IMR-90 (cell line): ENCODE measurements at regions not wholly inside any gene's neighbourhood (a gene's known extent, or its start where the extent isn't known, plus 50 kb on each side); places are given as distances from the start of the nearest gene placed in this dataset.

ENCODE experiments used
- ATAC-seq: fragments of 200-7000 bp; cut with Tn5 transposase; 2 replicates; pipeline ENCODE4 v1.9.1; 2020; ENCODE audit warnings: low read depth, mild to moderate bottlenecking, moderate library complexity
- BruUV-seq: library from RNA; stranded (reverse); fragments of 400-500 nt; replicated peaks from 2 replicates; lab custom pipeline; 2021; lab: Mats Ljungman, UMichigan
- CTCF ChIA-PET: fragments of 300-600 bp; formaldehyde crosslinking; extraction: SDS; loops from one replicate; lab custom pipeline; 2021; ENCODE audit warnings: antibody characterized with exemption; lab: Yijun Ruan, JAX
- POLR2A ChIA-PET: fragments of 300-600 bp; sonication (Branson Sonifier 250); formaldehyde crosslinking; loops from one replicate; lab custom pipeline; 2022; ENCODE audit warnings: antibody characterized with exemption; ENCODE audit not compliant: unreplicated experiment; lab: Charles Lee
- DNase-seq: peaks from one replicate; pipeline ENCODE4 v3.0.0; 2013
- H2AFZ ChIP-seq: replicated peaks from 2 replicates; pipeline ENCODE3; 2013; ENCODE audit warnings: low read length, mild to moderate bottlenecking; ENCODE audit not compliant: poor library complexity
- H2AK5ac ChIP-seq: 2 replicates; pipeline ENCODE4 v1.6.1; 2013; ENCODE audit warnings: low read depth, low read length, inconsistent platforms
- H2AK9ac ChIP-seq: replicated peaks from 2 replicates; pipeline ENCODE3; 2013; ENCODE audit warnings: mild to moderate bottlenecking, low read depth, low read length, moderate library complexity; ENCODE audit not compliant: poor library complexity
- H2BK120ac ChIP-seq: 2 replicates; pipeline ENCODE4 v1.6.1; 2013; ENCODE audit warnings: low read depth, low read length, inconsistent platforms
- H2BK15ac ChIP-seq: 3 replicates; pipeline ENCODE4 v1.6.1; 2013; ENCODE audit warnings: low read depth, low read length, inconsistent platforms
- H2BK20ac ChIP-seq: 2 replicates; pipeline ENCODE4 v1.6.1; 2013; ENCODE audit warnings: low read depth, mild to moderate bottlenecking, inconsistent platforms, low read length, moderate library complexity
- H2BK5ac ChIP-seq: 2 replicates; pipeline ENCODE4 v1.6.1; 2013; ENCODE audit warnings: mild to moderate bottlenecking, low read depth, low read length, inconsistent platforms; ENCODE audit not compliant: poor library complexity, severe bottlenecking
- H3K14ac ChIP-seq: replicated peaks from 2 replicates; pipeline ENCODE4 v1.6.1; 2013; ENCODE audit warnings: low read depth, low read length, inconsistent platforms
- H3K18ac ChIP-seq: 2 replicates; pipeline ENCODE4 v1.6.1; 2013; ENCODE audit warnings: low read depth, low read length, control low read depth
- H3K23ac ChIP-seq: 2 replicates; pipeline ENCODE4 v1.6.1; 2013; ENCODE audit warnings: low read depth, low read length, inconsistent platforms
- H3K27ac ChIP-seq: 2 replicates; pipeline ENCODE4 v1.5.1; 2013; ENCODE audit warnings: mild to moderate bottlenecking, control low read depth, low read length; ENCODE audit not compliant: insufficient read depth
- H3K27me3 ChIP-seq: 2 replicates; pipeline ENCODE4 v1.6.1; 2013; ENCODE audit warnings: low read length; ENCODE audit not compliant: control insufficient read depth, insufficient read depth
- H3K36me3 ChIP-seq: 2 replicates; pipeline ENCODE4 v1.6.1; 2013; ENCODE audit warnings: low read length, mixed read lengths; ENCODE audit not compliant: control insufficient read depth, insufficient read depth
- H3K4ac ChIP-seq: 2 replicates; pipeline ENCODE4 v1.6.1; 2013; ENCODE audit warnings: low read depth, low read length, inconsistent platforms
- H3K4me1 ChIP-seq: 2 replicates; pipeline ENCODE4 v1.6.1; 2013; ENCODE audit warnings: low read length, mixed read lengths; ENCODE audit not compliant: control insufficient read depth, insufficient read depth
- H3K4me2 ChIP-seq: 2 replicates; pipeline ENCODE4 v1.6.1; 2013; ENCODE audit warnings: low read depth, mild to moderate bottlenecking, control low read depth, low read length, moderate library complexity
- H3K4me3 ChIP-seq: 2 replicates; pipeline ENCODE4 v1.5.1; 2013; ENCODE audit warnings: low read depth, mild to moderate bottlenecking, control low read depth, low read length, moderate library complexity; ENCODE audit not compliant: insufficient read depth
- H3K56ac ChIP-seq: 2 replicates; pipeline ENCODE4 v1.6.1; 2013; ENCODE audit warnings: low read length, inconsistent platforms; ENCODE audit not compliant: insufficient read depth; ENCODE audit errors: extremely low read depth
- H3K79me1 ChIP-seq, 2 experiments: 2 replicates each; pipeline ENCODE4 v1.6.1; 2013; ENCODE audit warnings: low read length in 2 of 2, inconsistent platforms in 1 of 2, low read depth in 1 of 2
- H3K9ac ChIP-seq: 2 replicates; pipeline ENCODE4 v1.6.1; 2013; ENCODE audit warnings: low read depth, low read length, control low read depth
- H3K9me1 ChIP-seq: 2 replicates; pipeline ENCODE4 v1.6.1; 2013; ENCODE audit warnings: low read length, inconsistent platforms; ENCODE audit not compliant: insufficient read depth
- H3K9me3 ChIP-seq: 2 replicates; pipeline ENCODE4 v1.6.1; 2013; ENCODE audit warnings: low read length; ENCODE audit not compliant: control insufficient read depth, insufficient read depth
- H4K20me1 ChIP-seq: 2 replicates; pipeline ENCODE4 v1.6.1; 2013; ENCODE audit warnings: low read length, inconsistent platforms; ENCODE audit not compliant: insufficient read depth
- H4K5ac ChIP-seq: 2 replicates; pipeline ENCODE4 v1.6.1; 2013; ENCODE audit warnings: mild to moderate bottlenecking, low read depth, low read length, control low read depth
- H4K8ac ChIP-seq, 2 experiments: 2 replicates each; pipeline ENCODE4 v1.6.1; 2013; ENCODE audit warnings: low read depth in 2 of 2, low read length in 2 of 2, control low read depth in 1 of 2, inconsistent platforms in 1 of 2
- H4K91ac ChIP-seq: 2 replicates; pipeline ENCODE4 v1.6.1; 2013; ENCODE audit warnings: low read depth, low read length, inconsistent platforms; ENCODE audit not compliant: insufficient read depth
- BHLHE40 ChIP-seq: fragments of 150-350 bp; IDR thresholded peaks from 2 replicates; pipeline ENCODE4 v1.6.1; 2016; ENCODE audit warnings: mild to moderate bottlenecking, low read depth, low read length
- CHD1 ChIP-seq: IDR thresholded peaks from 2 replicates; pipeline ENCODE4 v1.6.1; 2012; ENCODE audit warnings: low read depth, low read length, improper control_type of control experiment
- FOS ChIP-seq: fragments of 150-350 bp; IDR thresholded peaks from 2 replicates; pipeline ENCODE4 v1.6.1; 2016; ENCODE audit warnings: low read depth, low read length
- dilution Hi-C: fragments of 300-500 bp; cut with HindIII; formaldehyde crosslinking; loops from one replicate; pipeline ENCODE4 v1.14.3; 2018; ENCODE audit warnings: low sequenced_read_pairs; ENCODE audit not compliant: unreplicated experiment
- in situ Hi-C: fragments of 300-500 bp; cut with MboI; formaldehyde crosslinking; loops from 3 replicates; pipeline ENCODE4 v1.14.3; 2019; ENCODE audit warnings: low sequenced_read_pairs, inconsistent platforms, mixed read lengths
- intact Hi-C: fragments of 100-400 bp; cut with micrococcal nuclease; formaldehyde crosslinking; loops from 2 replicates; pipeline ENCODE4 v1.10.0; 2022

GRCh38 chr15:95853350-95853749, 477.1 kb upstream of the NR2F2 start:
- peak; percentile 67 for ATAC-seq
- no peak overlapping the region for H2BK15ac ChIP-seq
- no peaks in the 10 kb centered on the region for H3K9me3 ChIP-seq
- H3K27me3 ChIP-seq: no peaks in the 10 kb centered on the region
- 0 out of 2 replicates have a peak, but pooled peaks have one; percentile 17 for TF ChIP-seq FOS
- no peak for TF ChIP-seq BHLHE40
- TF ChIP-seq CHD1: no peak
- no peak overlapping the region for H2AFZ ChIP-seq
- intact Hi-C loops (loop anchor here (10.0 kb wide), 1 partner anchor 471 kb away; no protein-coding TSS in a partner anchor), in situ Hi-C loops (no loop called here), dilution Hi-C loops (no loop called here)
- no peak overlapping the region for H2AK9ac ChIP-seq
- no TSS peak for BruUV-seq
- H3K4ac ChIP-seq: no peak overlapping the region
- H3K4me1 ChIP-seq: peaks cover 3% of the 10 kb centered on the region; the same call in 1 of the 2 replicates
- H3K79me1 ChIP-seq: no peaks in the 10 kb centered on the region
- POLR2A ChIA-PET: no interaction called here
- H3K27ac ChIP-seq: no peak overlapping the region
- H2BK120ac ChIP-seq: no peak overlapping the region
- H2BK5ac ChIP-seq: no peak overlapping the region
- no peak overlapping the region for H3K9ac ChIP-seq
- no peak overlapping the region for H3K56ac ChIP-seq
- H2BK20ac ChIP-seq: no peak overlapping the region
- H4K20me1 ChIP-seq: no peaks in the 10 kb centered on the region
- no peak overlapping the region for H4K5ac ChIP-seq
- no peak overlapping the region for H3K18ac ChIP-seq
- H3K23ac ChIP-seq: no peak overlapping the region
- DNase-seq: peak; percentile 61
- H4K8ac ChIP-seq: no peak overlapping the region
- CTCF ChIA-PET: interaction anchor here (0.6 to 0.7 kb wide), 2 partner anchors 19 to 129 kb away, joined by 3 to 4 read pairs; no protein-coding TSS in a partner anchor
- H2AK5ac ChIP-seq: no peak overlapping the region
- no peak overlapping the region for H3K14ac ChIP-seq
- H3K4me3 ChIP-seq: no peak overlapping the region
- H3K36me3 ChIP-seq: no peaks in the 10 kb centered on the region
- no peak overlapping the region for H3K4me2 ChIP-seq
- no peaks in the 10 kb centered on the region for H3K9me1 ChIP-seq
- H4K91ac ChIP-seq: no peak overlapping the region
